Motor neuron (in vitro differentiated cells): ENCODE measurements at regions not wholly inside any gene's neighbourhood (a gene's known extent, or its start where the extent isn't known, plus 50 kb on each side); places are given as distances from the start of the nearest gene placed in this dataset.
A peak's percentile ranks its signal among the peaks of the same experiment; 100 is the strongest.
"Not testable (repeated sequence)": the region's sequence is repeated elsewhere in the genome, so short reads cannot be mapped to it uniquely, and the experiment has no call there.

Experiments
- ATAC-seq, 8 experiments: fragments of 200-7000 bp; cut with Tn5 transposase; replicated peaks in 6 of 8; 2 replicates each; pipeline ENCODE4 v1.8.0; 2021; ENCODE audit warnings: mild to moderate bottlenecking in 8 of 8, moderate library complexity in 8 of 8
- H3K27ac ChIP-seq, 2 donors: fragments of 250-450 bp; sonication (Bioruptor Pico); 2 replicates each; pipeline ENCODE4 v1.9.0; 2021; ENCODE audit warnings: antibody characterized with exemption in 2 of 2, mild to moderate bottlenecking in 2 of 2, moderate library complexity in 1 of 2
- H3K4me1 ChIP-seq, 2 donors: fragments of 250-450 bp; sonication (Bioruptor Pico); replicated peaks in 1 of 2; 2 replicates each; pipeline ENCODE4 v1.6.1; 2021; ENCODE audit warnings: antibody characterized with exemption in 2 of 2, mild to moderate bottlenecking in 2 of 2, moderate library complexity in 1 of 2
- H3K4me3 ChIP-seq, 5 donors: fragments of 250-450 bp; sonication (Bioruptor Pico); 2 replicates each; pipeline ENCODE4 v1.9.0; 2021; ENCODE audit warnings: antibody characterized with exemption in 5 of 5, mild to moderate bottlenecking in 5 of 5, moderate library complexity in 4 of 5
- WGBS, 10 experiments: fragments of 450-650 bp; shearing (Covaris generic); methylation state at CpG; one replicate each; pipeline ENCODE4 v1.0.0; 2022; 5-methylcytosine and 5-hydroxymethylcytosine counted together
- in situ Hi-C, 9 experiments: fragments of 400-800 bp; cut with MboI; loops; one replicate each; pipeline ENCODE4 v1.15.0; 2021; ENCODE audit warnings: low sequenced_read_pairs in 9 of 9, low pct_unique_long_range_greater_than_20kb in 2 of 9; ENCODE audit not compliant: unreplicated experiment in 9 of 9

GRCh38 chrY:3913939-3914338 lies 335.1 kb downstream of the TGIF2LY start:
- no CpG with 5 or more reads among the region's 1 CpG for WGBS, 10 experiments
- H3K4me1 ChIP-seq, H3K4me3 ChIP-seq, in situ Hi-C loops, H3K27ac ChIP-seq: not testable (repeated sequence)
- peak in 1 of 8 experiments; percentile 24 for ATAC-seq
